Endothelial cell (in vitro differentiated cells): ENCODE measurements at regions not wholly inside any gene's neighbourhood (a gene's known extent, or its start where the extent isn't known, plus 50 kb on each side); places are given as distances from the start of the nearest gene placed in this dataset.

Experiments
- DNase-seq: peaks from one replicate; pipeline ENCODE4 v3.0.0; 2021; ENCODE audit warnings: low spot score
- H3K27ac Mint-ChIP-seq: one replicate; pipeline ENCODE4 v1.8.0; 2021; ENCODE audit warnings: mixed read lengths, inconsistent platforms; ENCODE audit not compliant: unreplicated experiment
- H3K27me3 Mint-ChIP-seq: one replicate; pipeline ENCODE4 v1.8.0; 2021; ENCODE audit warnings: mild to moderate bottlenecking, moderate library complexity, mixed read lengths, inconsistent platforms; ENCODE audit not compliant: unreplicated experiment
- H3K36me3 Mint-ChIP-seq: one replicate; pipeline ENCODE4 v1.8.0; 2021; ENCODE audit warnings: mild to moderate bottlenecking, low read depth, mixed read lengths, inconsistent platforms; ENCODE audit not compliant: unreplicated experiment
- H3K4me1 Mint-ChIP-seq: one replicate; pipeline ENCODE4 v1.8.0; 2021; ENCODE audit warnings: mild to moderate bottlenecking, mixed read lengths, inconsistent platforms; ENCODE audit not compliant: unreplicated experiment
- H3K4me3 Mint-ChIP-seq: one replicate; pipeline ENCODE4 v1.8.0; 2021; ENCODE audit warnings: mild to moderate bottlenecking, mixed read lengths, inconsistent platforms; ENCODE audit not compliant: unreplicated experiment
- H3K9me3 Mint-ChIP-seq: one replicate; pipeline ENCODE4 v1.8.0; 2021; ENCODE audit warnings: mixed read lengths, inconsistent platforms; ENCODE audit not compliant: unreplicated experiment
- CTCF ChIP-seq: fragments of 200-600 bp; sonication (generic); IDR thresholded peaks from one replicate; pipeline ENCODE4 v1.5.0; 2021; ENCODE audit warnings: antibody characterized with exemption; ENCODE audit not compliant: unreplicated experiment

- Mint-ChIP-seq H3K27ac (no peak overlapping the region), H3K27me3 (peaks cover 2% of the 10 kb centered on the region), H3K4me1 (peaks cover 13% of the 10 kb centered on the region), H3K4me3 (no peak overlapping the region), H3K9me3 (no peaks in the 10 kb centered on the region), H3K36me3 (no peaks in the 10 kb centered on the region)
- DNase-seq = no peak
- no peak for TF ChIP-seq CTCF
These were observed 75.8 kb upstream of the KCNJ16 start for GRCh38 chr17:69999253-69999652.

GRCh38 chr17:70006159-70006558, 68.9 kb upstream of the KCNJ16 start:
- H3K9me3 Mint-ChIP-seq = no peaks in the 10 kb centered on the region
- H3K4me3 Mint-ChIP-seq = no peak overlapping the region
- no peak overlapping the region for H3K27ac Mint-ChIP-seq
- H3K27me3 Mint-ChIP-seq = peaks cover 4% of the 10 kb centered on the region
- H3K4me1 Mint-ChIP-seq = no peaks in the 10 kb centered on the region
- TF ChIP-seq CTCF = no peak
- H3K36me3 Mint-ChIP-seq = no peaks in the 10 kb centered on the region
- no peak for DNase-seq

- H3K4me3 Mint-ChIP-seq = no peak overlapping the region
- no peaks in the 10 kb centered on the region for H3K9me3 Mint-ChIP-seq
- no peaks in the 10 kb centered on the region for H3K4me1 Mint-ChIP-seq
- TF ChIP-seq CTCF = no peak
- no peaks in the 10 kb centered on the region for H3K36me3 Mint-ChIP-seq
- no peak overlapping the region for H3K27ac Mint-ChIP-seq
- DNase-seq = no peak
- H3K27me3 Mint-ChIP-seq = peaks cover 3% of the 10 kb centered on the region
These were observed 63.3 kb upstream of the KCNJ16 start for GRCh38 chr17:70011750-70012149.

- no peak for TF ChIP-seq CTCF
- H3K4me1 Mint-ChIP-seq = no peaks in the 10 kb centered on the region
- peaks cover 3% of the 10 kb centered on the region for H3K27me3 Mint-ChIP-seq
- no peaks in the 10 kb centered on the region for H3K9me3 Mint-ChIP-seq
- DNase-seq = no peak
- H3K27ac Mint-ChIP-seq = no peak overlapping the region
- no peak overlapping the region for H3K4me3 Mint-ChIP-seq
- H3K36me3 Mint-ChIP-seq = no peaks in the 10 kb centered on the region
These were observed 61.1 kb upstream of the KCNJ16 start for GRCh38 chr17:70013911-70014310.

GRCh38 chr17:70017112-70017511, 57.9 kb upstream of the KCNJ16 start:
- Mint-ChIP-seq H3K36me3 (no peaks in the 10 kb centered on the region), H3K4me3 (no peak overlapping the region), H3K9me3 (no peaks in the 10 kb centered on the region), H3K27ac (no peak overlapping the region), H3K4me1 (no peaks in the 10 kb centered on the region), H3K27me3 (peaks cover 3% of the 10 kb centered on the region)
- no peak for TF ChIP-seq CTCF
- no peak for DNase-seq
